Activated naive CD8-positive, alpha-beta T cell treated with anti-CD3 and anti-CD28 coated beads, Interleukin-2, amount 10 ng/mL, durations not matched to agents 7 days and 5 days (primary cell): ENCODE measurements at regions not wholly inside any gene's neighbourhood (a gene's known extent, or its start where the extent isn't known, plus 50 kb on each side); places are given as distances from the start of the nearest gene placed in this dataset.

Experiments used
- ATAC-seq: fragments of 150-1000 bp; cut with Tn5 transposase; one replicate; pipeline ENCODE4 v1.10.0; 2021; ENCODE audit warnings: low read depth, moderate library complexity
- POLR2A ChIA-PET: fragments of 350-600 bp; sonication (Branson Sonifier 250); formaldehyde crosslinking; loops from one replicate; lab custom pipeline; 2021; ENCODE audit warnings: antibody characterized with exemption; lab: Charles Lee
- DNase-seq: peaks from one replicate; pipeline ENCODE4 v3.0.0; 2021
- H3K27ac Mint-ChIP-seq: one replicate; pipeline ENCODE4 v1.8.0; 2022; ENCODE audit warnings: mild to moderate bottlenecking, mixed read lengths
- H3K27me3 Mint-ChIP-seq: one replicate; pipeline ENCODE4 v1.8.0; 2022; ENCODE audit warnings: mild to moderate bottlenecking, moderate library complexity, mixed read lengths
- H3K36me3 Mint-ChIP-seq: one replicate; pipeline ENCODE4 v1.8.0; 2021; ENCODE audit warnings: mild to moderate bottlenecking, mixed read lengths
- H3K4me1 Mint-ChIP-seq: one replicate; pipeline ENCODE4 v1.8.0; 2021; ENCODE audit warnings: mixed read lengths
- H3K4me3 Mint-ChIP-seq: one replicate; pipeline ENCODE4 v1.8.0; 2022; ENCODE audit warnings: mild to moderate bottlenecking, moderate library complexity, mixed read lengths
- H3K9me3 Mint-ChIP-seq: one replicate; pipeline ENCODE4 v1.8.0; 2021; ENCODE audit warnings: mixed read lengths

DNA sequence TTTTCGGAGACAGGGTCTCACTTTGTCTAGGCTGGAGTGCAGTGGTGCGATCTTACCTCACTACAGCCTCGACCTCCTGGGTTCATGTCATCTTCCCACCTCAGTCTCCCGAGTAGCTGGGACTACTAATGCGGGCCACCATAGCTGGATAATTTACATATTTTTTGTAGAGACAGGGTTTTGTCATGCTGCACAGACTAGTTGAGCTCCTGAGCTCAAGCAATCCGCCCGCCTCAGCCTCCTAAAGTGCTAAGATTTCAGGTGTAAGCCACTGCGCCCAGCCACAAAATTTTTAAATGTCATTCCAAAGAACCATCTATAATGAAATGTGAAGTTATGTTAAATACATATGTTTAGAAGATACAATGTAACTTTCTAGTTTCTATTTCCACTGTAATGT lies 4747.7 kb upstream of the OR11H1 start:
- DNase-seq, result no peak
- H3K4me1 Mint-ChIP-seq, result no peaks in the 10 kb centered on the region
- no peak overlapping the region for H3K4me3 Mint-ChIP-seq
- H3K36me3 Mint-ChIP-seq, result no peaks in the 10 kb centered on the region
- POLR2A ChIA-PET, result no interaction called here
- no peaks in the 10 kb centered on the region for H3K27me3 Mint-ChIP-seq
- no peak for ATAC-seq
- H3K27ac Mint-ChIP-seq, result no peak overlapping the region
- peaks cover 34% of the 10 kb centered on the region for H3K9me3 Mint-ChIP-seq

DNA sequence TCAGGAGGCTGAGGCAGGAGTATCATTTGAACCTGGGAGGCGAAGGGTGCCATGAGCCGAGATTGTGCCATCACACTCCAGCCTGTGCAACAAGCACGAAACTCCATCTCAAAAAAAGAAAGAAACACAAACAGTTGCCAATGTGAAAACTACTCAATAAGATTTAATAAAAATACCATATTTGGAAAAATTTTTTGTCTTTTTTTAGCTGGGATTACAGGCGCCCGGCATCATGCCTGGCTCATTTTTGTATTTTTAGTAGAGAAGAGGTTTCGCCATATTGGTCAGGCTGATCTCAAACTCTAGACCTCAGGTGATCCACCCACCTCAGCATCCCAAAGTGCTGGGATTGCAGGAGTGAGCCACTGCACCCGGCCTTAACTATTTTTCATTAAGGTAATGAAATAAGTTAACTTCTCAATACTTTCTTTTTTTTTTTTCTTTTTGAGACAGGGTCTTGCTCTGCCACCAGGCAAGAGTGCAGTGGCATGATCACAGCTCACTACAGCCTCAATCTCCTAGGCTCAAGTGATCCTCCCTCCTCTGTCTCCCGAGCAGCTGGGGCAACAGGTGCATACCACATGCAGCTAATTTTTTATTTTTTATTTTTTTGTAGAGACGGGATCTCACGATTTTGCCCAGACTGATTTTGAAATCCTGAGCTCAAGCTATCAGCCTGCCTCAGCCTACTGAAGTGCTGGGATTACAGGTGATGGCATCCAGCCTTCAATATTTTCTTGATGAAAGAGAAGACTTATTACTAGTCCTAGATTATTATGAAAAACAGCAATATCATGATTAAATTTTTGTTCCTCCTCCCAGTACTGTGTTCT lies 4746.2 kb upstream of the OR11H1 start:
- peaks cover 28% of the 10 kb centered on the region for H3K9me3 Mint-ChIP-seq
- H3K27ac Mint-ChIP-seq, result no peak overlapping the region
- POLR2A ChIA-PET, result no interaction called here
- DNase-seq, result no peak
- ATAC-seq, result no peak
- H3K36me3 Mint-ChIP-seq, result no peaks in the 10 kb centered on the region
- H3K4me3 Mint-ChIP-seq, result no peak overlapping the region
- H3K4me1 Mint-ChIP-seq, result no peaks in the 10 kb centered on the region
- H3K27me3 Mint-ChIP-seq, result no peaks in the 10 kb centered on the region
